IPS-20b (cell line): ENCODE measurements at regions not wholly inside any gene's neighbourhood (a gene's known extent, or its start where the extent isn't known, plus 50 kb on each side); places are given as distances from the start of the nearest gene placed in this dataset.
"Not testable (repeated sequence)": the region's sequence is repeated elsewhere in the genome, so short reads cannot be mapped to it uniquely, and the experiment has no call there.

Source experiments
- H3K27ac ChIP-seq: one replicate; pipeline ENCODE4 v1.5.1; 2013; ENCODE audit warnings: low read length
- H3K27me3 ChIP-seq: 2 replicates; pipeline ENCODE4 v1.6.1; 2013; ENCODE audit warnings: mild to moderate bottlenecking, low read length, inconsistent platforms; ENCODE audit not compliant: insufficient read depth
- H3K36me3 ChIP-seq: 2 replicates; pipeline ENCODE4 v1.6.1; 2013; ENCODE audit warnings: low read depth, mild to moderate bottlenecking, inconsistent platforms, low read length, moderate library complexity; ENCODE audit not compliant: insufficient read depth
- H3K4me1 ChIP-seq: 2 replicates; pipeline ENCODE4 v1.6.1; 2013; ENCODE audit warnings: mild to moderate bottlenecking, control low read depth, inconsistent platforms, low read length, moderate library complexity; ENCODE audit not compliant: insufficient read depth
- H3K4me3 ChIP-seq: 2 replicates; pipeline ENCODE4 v1.5.1; 2013; ENCODE audit warnings: mild to moderate bottlenecking, low read length, inconsistent platforms
- H3K9ac ChIP-seq: 2 replicates; pipeline ENCODE4 v1.6.1; 2013; ENCODE audit warnings: low read depth, mild to moderate bottlenecking, inconsistent platforms, low read length, moderate library complexity
- H3K9me3 ChIP-seq: 2 replicates; pipeline ENCODE4 v1.6.1; 2013; ENCODE audit warnings: mild to moderate bottlenecking, low read depth, low read length, inconsistent platforms; ENCODE audit not compliant: insufficient read depth

- Histone ChIP-seq H3K27me3 (no peaks in the 10 kb centered on the region), H3K9me3 (no peaks in the 10 kb centered on the region), H3K9ac (no peak overlapping the region), H3K27ac (no peak overlapping the region), H3K4me3 (no peak overlapping the region), H3K4me1 (no peaks in the 10 kb centered on the region), H3K36me3 (no peaks in the 10 kb centered on the region)
These were observed 150.2 kb downstream of the NDFIP2 start for GRCh38 chr13:79631051-79631659.

DNA sequence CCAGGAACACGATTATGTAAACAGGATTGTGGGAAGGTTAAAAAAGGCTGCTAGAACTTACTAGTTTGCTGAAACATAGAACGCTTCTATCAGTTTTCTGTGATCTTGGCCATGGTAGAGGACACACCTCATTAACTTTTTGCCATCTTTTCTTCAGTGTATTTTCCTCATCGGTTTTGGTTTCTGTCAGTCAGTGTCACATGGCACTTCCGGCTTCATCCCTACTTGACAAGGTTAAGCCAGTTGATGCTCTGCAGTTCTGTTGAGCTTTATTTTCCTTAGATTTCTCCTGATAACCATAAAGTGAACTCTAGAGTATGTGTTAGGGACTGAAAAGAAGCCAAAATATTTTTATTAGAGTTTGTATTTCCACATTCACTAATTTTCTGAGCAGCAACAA, 147.5 kb downstream of the NDFIP2 start:
- H3K4me1 ChIP-seq, result no peaks in the 10 kb centered on the region
- H3K27me3 ChIP-seq, result no peaks in the 10 kb centered on the region
- no peak overlapping the region for H3K4me3 ChIP-seq
- no peak overlapping the region for H3K9ac ChIP-seq
- no peaks in the 10 kb centered on the region for H3K9me3 ChIP-seq
- H3K36me3 ChIP-seq, result no peaks in the 10 kb centered on the region
- H3K27ac ChIP-seq, result no peak overlapping the region

DNA sequence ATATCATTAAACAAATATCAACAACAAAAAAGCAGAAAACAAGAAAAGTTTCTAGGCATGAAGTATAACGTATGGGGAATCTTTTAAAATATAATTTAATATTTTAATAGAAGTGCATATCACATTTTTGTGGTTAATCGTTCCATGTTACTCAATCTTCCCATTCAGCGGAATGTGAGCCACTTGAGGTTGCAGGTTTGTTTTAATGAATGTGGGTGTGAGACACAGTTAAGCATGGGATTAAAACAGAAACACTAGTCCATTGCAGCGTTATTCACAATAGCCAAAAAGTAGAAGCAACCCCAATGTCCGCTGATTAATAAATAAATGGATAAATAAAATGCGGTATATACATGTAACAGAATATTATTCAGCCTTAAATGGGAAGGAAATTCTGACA, 146.0 kb downstream of the NDFIP2 start:
- no peak overlapping the region for H3K9ac ChIP-seq
- H3K9me3 ChIP-seq, result no peaks in the 10 kb centered on the region
- H3K27me3 ChIP-seq, result no peaks in the 10 kb centered on the region
- H3K36me3 ChIP-seq, result no peaks in the 10 kb centered on the region
- H3K4me1 ChIP-seq, result no peaks in the 10 kb centered on the region
- H3K4me3 ChIP-seq, result no peak overlapping the region
- no peak overlapping the region for H3K27ac ChIP-seq

DNA sequence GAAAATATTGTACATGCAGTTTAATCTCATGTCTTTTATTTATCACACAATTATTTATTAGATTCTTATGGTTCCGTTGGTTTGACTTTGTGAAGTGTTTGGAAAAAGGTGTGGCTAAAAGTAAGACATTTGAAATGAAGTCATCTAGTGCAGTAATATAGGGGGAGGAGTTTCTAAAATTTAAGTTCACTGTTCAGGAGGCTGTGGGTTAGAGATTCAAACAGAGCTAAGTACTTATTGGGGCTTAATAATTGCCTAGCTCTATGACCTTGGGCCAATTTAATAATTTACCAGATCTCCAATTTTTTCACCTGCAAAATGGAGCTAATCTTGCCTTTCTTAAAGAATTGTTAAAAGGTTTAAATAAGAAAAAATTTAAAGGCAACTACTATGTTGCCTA, 144.6 kb downstream of the NDFIP2 start:
- no peak overlapping the region for H3K4me3 ChIP-seq
- no peaks in the 10 kb centered on the region for H3K9me3 ChIP-seq
- no peak overlapping the region for H3K27ac ChIP-seq
- no peaks in the 10 kb centered on the region for H3K36me3 ChIP-seq
- H3K4me1 ChIP-seq, result no peaks in the 10 kb centered on the region
- H3K9ac ChIP-seq, result no peak overlapping the region
- H3K27me3 ChIP-seq, result no peaks in the 10 kb centered on the region

DNA sequence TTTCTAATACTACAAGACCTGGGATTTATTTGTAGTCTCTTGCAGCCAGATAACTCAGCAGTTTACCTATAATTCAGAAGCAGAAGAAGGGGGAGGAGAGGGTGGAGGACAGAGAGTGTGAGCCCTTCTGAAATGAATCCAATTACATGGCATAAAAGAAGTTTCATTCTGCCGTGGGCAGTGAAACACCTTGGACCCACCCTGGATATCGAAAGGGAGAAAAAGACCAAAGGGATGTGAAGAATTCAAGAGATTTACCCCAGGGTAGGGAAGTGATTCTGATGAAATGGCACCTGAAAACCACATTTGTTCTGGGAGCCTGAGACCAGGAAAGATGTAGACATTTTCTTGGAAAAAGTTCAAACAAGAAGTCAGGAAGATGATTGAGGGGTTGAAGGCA, 140.9 kb downstream of the NDFIP2 start:
- Histone ChIP-seq H3K27ac (no peak overlapping the region), H3K9me3 (no peaks in the 10 kb centered on the region), H3K36me3 (no peaks in the 10 kb centered on the region), H3K4me3 (no peak overlapping the region), H3K4me1 (no peaks in the 10 kb centered on the region), H3K9ac (no peak overlapping the region), H3K27me3 (no peaks in the 10 kb centered on the region)

- Histone ChIP-seq H3K27me3 (no peaks in the 10 kb centered on the region), H3K9ac (no peak overlapping the region), H3K36me3 (no peaks in the 10 kb centered on the region), H3K9me3 (no peaks in the 10 kb centered on the region), H3K4me1 (no peaks in the 10 kb centered on the region), H3K27ac (no peak overlapping the region), H3K4me3 (no peak overlapping the region)
These were observed 140.5 kb downstream of the NDFIP2 start for GRCh38 chr13:79621449-79621848.

DNA sequence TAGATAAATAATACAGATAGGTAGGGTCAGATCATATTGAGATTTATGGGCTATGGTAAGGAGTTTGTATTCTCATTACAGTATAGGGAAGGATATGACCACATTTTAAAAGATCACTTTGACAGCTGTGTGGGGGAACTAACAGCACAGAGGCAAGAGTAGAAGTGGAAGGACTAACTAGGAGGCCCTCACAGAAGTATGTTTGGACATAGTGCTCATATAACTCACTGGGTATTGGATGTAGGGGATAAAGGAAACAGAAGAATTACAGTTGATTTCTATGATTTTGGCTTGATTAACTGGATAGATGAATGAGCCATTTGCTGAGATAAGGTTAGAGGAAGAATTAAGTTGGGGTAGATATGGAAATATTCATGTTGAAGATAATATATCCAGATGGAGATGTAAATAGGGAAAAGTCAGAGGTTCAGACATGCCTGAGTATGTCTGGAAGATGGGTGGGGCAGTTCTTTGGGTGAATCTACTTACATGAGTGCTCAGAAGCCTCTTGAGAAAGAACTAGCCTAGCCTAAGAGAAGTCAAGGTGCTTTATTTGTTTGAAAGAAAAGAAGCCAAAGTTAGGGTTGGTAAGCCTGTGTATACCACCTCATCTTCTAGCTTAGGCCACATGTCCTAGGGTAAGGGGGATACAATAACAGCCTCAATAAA, 133.4 kb downstream of the NDFIP2 start:
- Histone ChIP-seq H3K4me1 (no peaks in the 10 kb centered on the region), H3K9ac (no peak overlapping the region), H3K9me3 (peaks cover 19% of the 10 kb centered on the region), H3K4me3 (no peak overlapping the region), H3K27ac (no peak overlapping the region), H3K27me3 (no peaks in the 10 kb centered on the region), H3K36me3 (no peaks in the 10 kb centered on the region)

- Histone ChIP-seq H3K27me3 (no peaks in the 10 kb centered on the region), H3K9ac (no peak overlapping the region), H3K9me3 (peaks cover 19% of the 10 kb centered on the region), H3K27ac (no peak overlapping the region), H3K4me3 (no peak overlapping the region), H3K36me3 (no peaks in the 10 kb centered on the region), H3K4me1 (no peaks in the 10 kb centered on the region)
These were observed 131.6 kb downstream of the NDFIP2 start for GRCh38 chr13:79612604-79613003.

DNA sequence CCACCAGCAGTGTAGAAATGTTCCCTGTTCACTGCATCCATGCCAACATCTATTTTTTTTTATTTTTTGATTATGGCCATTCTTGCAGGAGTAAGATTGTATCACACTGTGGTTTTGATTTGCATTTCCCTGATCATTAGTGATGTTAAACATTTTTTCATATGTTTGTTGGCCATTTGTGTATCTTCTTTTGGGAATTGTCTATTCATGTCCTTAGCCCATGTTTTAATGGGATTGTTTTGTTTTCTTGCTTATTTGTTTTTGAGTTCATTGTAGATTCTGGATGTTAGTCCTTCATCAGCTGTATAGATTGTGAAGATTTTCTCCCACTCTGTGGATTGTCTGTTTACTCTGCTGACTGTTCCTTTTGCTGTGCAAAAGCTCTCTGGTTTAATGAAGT, 126.9 kb downstream of the NDFIP2 start:
- not testable (repeated sequence) for H3K27me3 ChIP-seq, H3K4me3 ChIP-seq, H3K9ac ChIP-seq, H3K27ac ChIP-seq, H3K4me1 ChIP-seq, H3K36me3 ChIP-seq
- peaks cover 12% of the 10 kb centered on the region for H3K9me3 ChIP-seq
